ENCODE measurements at regions not wholly inside any gene's neighbourhood (a gene's known extent, or its start where the extent isn't known, plus 50 kb on each side); places are given as distances from the start of the nearest gene placed in this dataset.

- no peak overlapping the region for H3K9ac ChIP-seq (ENCODE audit: low read length)
- H2BK12ac ChIP-seq (ENCODE audit: low read length) = no peak overlapping the region
- no peak overlapping the region for H2BK120ac ChIP-seq (ENCODE audit: insufficient read depth, low read length, poor library complexity)
- H2BK5ac ChIP-seq (ENCODE audit: low read depth, low read length, poor library complexity) = no peak overlapping the region
- no peak overlapping the region for H3K4ac ChIP-seq (ENCODE audit: low read depth, low read length)
- H4K12ac ChIP-seq (ENCODE audit: low read depth, low read length) = no peak overlapping the region
- H4K8ac ChIP-seq (ENCODE audit: low read depth, low read length) = no peak overlapping the region
- H3K79me2 ChIP-seq (ENCODE audit: control insufficient read depth, insufficient read depth, low read length, poor library complexity) = no peaks in the 10 kb centered on the region
- H3K27me3 ChIP-seq (ENCODE audit: insufficient read depth, low read length) = no peaks in the 10 kb centered on the region
- no peak overlapping the region for H3K14ac ChIP-seq (ENCODE audit: low read length)
- WGBS (ENCODE audit: extremely low coverage, insufficient coverage, insufficient read length) = no CpG with 5 or more reads among the region's 3 CpGs
- H3K79me1 ChIP-seq (ENCODE audit: low read length) = no peaks in the 10 kb centered on the region
- H3K36me3 ChIP-seq (ENCODE audit: control insufficient read depth in 1 of 2, insufficient read depth in 2 of 2, low read length in 2 of 2) = no peaks in the 10 kb centered on the region
- no peaks in the 10 kb centered on the region for H3K9me3 ChIP-seq (ENCODE audit: insufficient read depth, low read depth, low read length)
- H2AK5ac ChIP-seq (ENCODE audit: low read length) = no peak overlapping the region
- no peak for DNase-seq
- H3K4me3 ChIP-seq (ENCODE audit: low read depth, low read length) = no peak overlapping the region
- no peaks in the 10 kb centered on the region for H3K4me1 ChIP-seq (ENCODE audit: control insufficient read depth in 1 of 2, insufficient read depth in 2 of 2, low read length in 2 of 2)
- H4K91ac ChIP-seq (ENCODE audit: low read depth, low read length) = no peak overlapping the region
- H3K23ac ChIP-seq (ENCODE audit: low read length) = no peak overlapping the region
- H3K4me2 ChIP-seq (ENCODE audit: low read length) = no peak overlapping the region
- H2AFZ ChIP-seq (ENCODE audit: insufficient read depth, low read length, poor library complexity) = no peak overlapping the region
- no peak overlapping the region for H3K27ac ChIP-seq (ENCODE audit: low read depth, low read length)
- H3K18ac ChIP-seq (ENCODE audit: low read length) = no peak overlapping the region
Measured at GRCh38 chr12:16472631-16473030, 125.2 kb downstream of the MGST1 start.

GRCh38 chr12:16473610-16474326 is 126.3 kb downstream of the MGST1 start:
- no peak overlapping the region for H2AFZ ChIP-seq (ENCODE audit: insufficient read depth, low read length, poor library complexity)
- no peaks in the 10 kb centered on the region for H3K9me3 ChIP-seq (ENCODE audit: insufficient read depth, low read depth, low read length)
- H3K18ac ChIP-seq (ENCODE audit: low read length) = no peak overlapping the region
- H3K79me2 ChIP-seq (ENCODE audit: control insufficient read depth, insufficient read depth, low read length, poor library complexity) = no peaks in the 10 kb centered on the region
- no peak overlapping the region for H3K4ac ChIP-seq (ENCODE audit: low read depth, low read length)
- no peak overlapping the region for H4K12ac ChIP-seq (ENCODE audit: low read depth, low read length)
- no peaks in the 10 kb centered on the region for H3K79me1 ChIP-seq (ENCODE audit: low read length)
- H2BK12ac ChIP-seq (ENCODE audit: low read length) = no peak overlapping the region
- no peaks in the 10 kb centered on the region for H3K4me1 ChIP-seq (ENCODE audit: control insufficient read depth in 1 of 2, insufficient read depth in 2 of 2, low read length in 2 of 2)
- no peak overlapping the region for H2AK5ac ChIP-seq (ENCODE audit: low read length)
- DNase-seq = no peak
- H3K27ac ChIP-seq (ENCODE audit: low read depth, low read length) = no peak overlapping the region
- no peak overlapping the region for H2BK5ac ChIP-seq (ENCODE audit: low read depth, low read length, poor library complexity)
- H3K14ac ChIP-seq (ENCODE audit: low read length) = no peak overlapping the region
- H3K36me3 ChIP-seq (ENCODE audit: control insufficient read depth in 1 of 2, insufficient read depth in 2 of 2, low read length in 2 of 2) = no peaks in the 10 kb centered on the region
- WGBS (ENCODE audit: extremely low coverage, insufficient coverage, insufficient read length) = no CpG with 5 or more reads among the region's 5 CpGs
- no peak overlapping the region for H4K8ac ChIP-seq (ENCODE audit: low read depth, low read length)
- H3K9ac ChIP-seq (ENCODE audit: low read length) = no peak overlapping the region
- no peak overlapping the region for H2BK120ac ChIP-seq (ENCODE audit: insufficient read depth, low read length, poor library complexity)
- H3K4me3 ChIP-seq (ENCODE audit: low read depth, low read length) = no peak overlapping the region
- H4K91ac ChIP-seq (ENCODE audit: low read depth, low read length) = no peak overlapping the region
- H3K23ac ChIP-seq (ENCODE audit: low read length) = no peak overlapping the region
- no peaks in the 10 kb centered on the region for H3K27me3 ChIP-seq (ENCODE audit: insufficient read depth, low read length)
- no peak overlapping the region for H3K4me2 ChIP-seq (ENCODE audit: low read length)

DNA sequence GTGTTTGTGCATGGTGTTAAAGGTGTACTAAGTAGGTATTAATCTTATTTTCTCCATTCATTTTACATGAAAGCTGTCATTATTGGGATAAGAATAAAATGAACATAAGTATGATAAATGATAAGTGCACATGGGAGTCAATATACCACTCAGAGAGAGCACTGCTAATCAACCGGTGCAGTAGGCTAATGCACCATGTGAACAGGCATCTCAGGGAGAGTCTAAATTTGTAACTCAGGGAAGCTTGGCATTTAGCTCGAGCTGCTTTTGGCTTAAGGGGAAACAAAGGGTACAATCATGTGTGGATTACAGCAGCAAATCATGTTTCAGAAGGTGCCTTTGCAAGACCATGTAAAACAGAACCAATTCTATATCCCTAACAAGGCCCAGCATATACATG is 127.4 kb downstream of the MGST1 start:
- no peak overlapping the region for H3K23ac ChIP-seq (ENCODE audit: low read length)
- no peak overlapping the region for H3K27ac ChIP-seq (ENCODE audit: low read depth, low read length)
- H2AK5ac ChIP-seq (ENCODE audit: low read length) = no peak overlapping the region
- no peaks in the 10 kb centered on the region for H3K36me3 ChIP-seq (ENCODE audit: control insufficient read depth in 1 of 2, insufficient read depth in 2 of 2, low read length in 2 of 2)
- no peak overlapping the region for H3K18ac ChIP-seq (ENCODE audit: low read length)
- no peaks in the 10 kb centered on the region for H3K79me1 ChIP-seq (ENCODE audit: low read length)
- no peak overlapping the region for H3K4me3 ChIP-seq (ENCODE audit: low read depth, low read length)
- no peak overlapping the region for H3K4me2 ChIP-seq (ENCODE audit: low read length)
- H2AFZ ChIP-seq (ENCODE audit: insufficient read depth, low read length, poor library complexity) = no peak overlapping the region
- DNase-seq = no peak
- H3K27me3 ChIP-seq (ENCODE audit: insufficient read depth, low read length) = no peaks in the 10 kb centered on the region
- H3K79me2 ChIP-seq (ENCODE audit: control insufficient read depth, insufficient read depth, low read length, poor library complexity) = no peaks in the 10 kb centered on the region
- no peak overlapping the region for H4K8ac ChIP-seq (ENCODE audit: low read depth, low read length)
- H3K9me3 ChIP-seq (ENCODE audit: insufficient read depth, low read depth, low read length) = no peaks in the 10 kb centered on the region
- no peak overlapping the region for H2BK12ac ChIP-seq (ENCODE audit: low read length)
- no peak overlapping the region for H3K14ac ChIP-seq (ENCODE audit: low read length)
- no peaks in the 10 kb centered on the region for H3K4me1 ChIP-seq (ENCODE audit: control insufficient read depth in 1 of 2, insufficient read depth in 2 of 2, low read length in 2 of 2)
- no peak overlapping the region for H2BK120ac ChIP-seq (ENCODE audit: insufficient read depth, low read length, poor library complexity)
- H4K12ac ChIP-seq (ENCODE audit: low read depth, low read length) = no peak overlapping the region
- no peak overlapping the region for H4K91ac ChIP-seq (ENCODE audit: low read depth, low read length)
- H3K9ac ChIP-seq (ENCODE audit: low read length) = no peak overlapping the region
- WGBS (ENCODE audit: extremely low coverage, insufficient coverage, insufficient read length) = no CpG with 5 or more reads among the region's 2 CpGs
- no peak overlapping the region for H3K4ac ChIP-seq (ENCODE audit: low read depth, low read length)
- no peak overlapping the region for H2BK5ac ChIP-seq (ENCODE audit: low read depth, low read length, poor library complexity)

DNA sequence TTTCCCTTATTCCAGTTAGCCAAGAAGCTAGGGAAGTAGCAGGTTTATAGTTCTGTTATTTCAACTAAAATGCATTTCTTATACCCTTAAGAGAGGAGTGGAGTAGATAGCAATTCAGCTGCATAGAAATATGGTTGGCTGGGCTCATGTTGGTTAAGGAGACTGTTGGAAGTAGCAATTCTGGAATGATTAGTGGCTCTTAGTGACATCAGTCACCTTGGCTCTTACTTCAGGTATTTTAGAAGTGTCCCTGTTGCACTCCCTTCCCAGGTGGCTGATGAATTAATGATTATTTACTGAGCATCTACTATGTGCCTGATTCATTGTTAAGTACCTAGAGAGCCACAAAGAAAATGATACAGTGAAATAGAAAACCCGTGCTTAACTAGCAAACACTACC is 128.1 kb downstream of the MGST1 start:
- no peak overlapping the region for H3K18ac ChIP-seq (ENCODE audit: low read length)
- H3K79me1 ChIP-seq (ENCODE audit: low read length) = no peaks in the 10 kb centered on the region
- H2BK12ac ChIP-seq (ENCODE audit: low read length) = no peak overlapping the region
- H3K79me2 ChIP-seq (ENCODE audit: control insufficient read depth, insufficient read depth, low read length, poor library complexity) = no peaks in the 10 kb centered on the region
- H2BK5ac ChIP-seq (ENCODE audit: low read depth, low read length, poor library complexity) = no peak overlapping the region
- no peak overlapping the region for H2BK120ac ChIP-seq (ENCODE audit: insufficient read depth, low read length, poor library complexity)
- H3K27ac ChIP-seq (ENCODE audit: low read depth, low read length) = no peak overlapping the region
- H3K4ac ChIP-seq (ENCODE audit: low read depth, low read length) = no peak overlapping the region
- no peak overlapping the region for H4K12ac ChIP-seq (ENCODE audit: low read depth, low read length)
- H3K9me3 ChIP-seq (ENCODE audit: insufficient read depth, low read depth, low read length) = no peaks in the 10 kb centered on the region
- H3K4me2 ChIP-seq (ENCODE audit: low read length) = no peak overlapping the region
- H3K36me3 ChIP-seq (ENCODE audit: control insufficient read depth in 1 of 2, insufficient read depth in 2 of 2, low read length in 2 of 2) = no peaks in the 10 kb centered on the region
- H3K9ac ChIP-seq (ENCODE audit: low read length) = no peak overlapping the region
- no peak overlapping the region for H2AK5ac ChIP-seq (ENCODE audit: low read length)
- no peak overlapping the region for H4K8ac ChIP-seq (ENCODE audit: low read depth, low read length)
- H3K27me3 ChIP-seq (ENCODE audit: insufficient read depth, low read length) = no peaks in the 10 kb centered on the region
- no peak for DNase-seq
- H3K14ac ChIP-seq (ENCODE audit: low read length) = no peak overlapping the region
- H3K4me1 ChIP-seq (ENCODE audit: control insufficient read depth in 1 of 2, insufficient read depth in 2 of 2, low read length in 2 of 2) = no peaks in the 10 kb centered on the region
- WGBS (ENCODE audit: extremely low coverage, insufficient coverage, insufficient read length) = no CpG with 5 or more reads among the region's 1 CpG
- no peak overlapping the region for H3K23ac ChIP-seq (ENCODE audit: low read length)
- no peak overlapping the region for H3K4me3 ChIP-seq (ENCODE audit: low read depth, low read length)
- H4K91ac ChIP-seq (ENCODE audit: low read depth, low read length) = no peak overlapping the region
- H2AFZ ChIP-seq (ENCODE audit: insufficient read depth, low read length, poor library complexity) = no peak overlapping the region

Data from trophoblast cell (in vitro differentiated cells and primary cell).